ENCODE measurements at regions not wholly inside any gene's neighbourhood (a gene's known extent, or its start where the extent isn't known, plus 50 kb on each side); places are given as distances from the start of the nearest gene placed in this dataset.

GRCh38 chr22:22069450-22070370, 87.1 kb upstream of the TOP3B start:
- in situ Hi-C loops (cut with HindIII; ENCODE audit: low pct_ligation_motif_present, low sequenced_read_pairs) = no loop called here
- Histone ChIP-seq H3K4me3 (ENCODE audit: low read depth, low read length) (no peak overlapping the region), H3K36me3 (replicated peaks) (no peaks in the 10 kb centered on the region), H3K27ac (no peak overlapping the region), H3K27me3 (replicated peaks) (peaks cover 28% of the 10 kb centered on the region)
- DNase-seq = no peak
- TF ChIP-seq CTCF (IDR thresholded peaks at IDR 0.05; ENCODE audit: low read depth, low read length, missing control alignments) = no peak

DNA sequence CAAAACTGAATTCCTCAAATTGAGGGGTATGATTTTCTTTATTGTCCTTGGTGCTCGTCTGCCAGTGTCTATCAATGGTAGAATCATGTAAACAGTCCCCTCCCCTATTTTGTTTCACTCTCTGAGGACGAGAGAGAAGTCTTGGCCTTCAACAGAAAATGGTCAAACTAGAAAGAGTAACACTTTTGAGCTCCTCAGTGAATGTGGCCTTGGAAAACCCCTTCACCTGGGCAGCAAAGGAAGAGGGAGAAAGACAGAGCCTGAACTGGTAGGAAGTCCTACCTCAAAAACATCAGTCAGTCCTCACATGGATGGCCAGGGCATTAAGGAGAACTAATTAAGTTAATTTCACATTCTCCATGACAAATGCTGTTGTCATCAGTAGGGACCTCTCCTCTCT, 86.1 kb upstream of the TOP3B start:
- H3K27me3 ChIP-seq (replicated peaks) = peaks cover 21% of the 10 kb centered on the region

DNA sequence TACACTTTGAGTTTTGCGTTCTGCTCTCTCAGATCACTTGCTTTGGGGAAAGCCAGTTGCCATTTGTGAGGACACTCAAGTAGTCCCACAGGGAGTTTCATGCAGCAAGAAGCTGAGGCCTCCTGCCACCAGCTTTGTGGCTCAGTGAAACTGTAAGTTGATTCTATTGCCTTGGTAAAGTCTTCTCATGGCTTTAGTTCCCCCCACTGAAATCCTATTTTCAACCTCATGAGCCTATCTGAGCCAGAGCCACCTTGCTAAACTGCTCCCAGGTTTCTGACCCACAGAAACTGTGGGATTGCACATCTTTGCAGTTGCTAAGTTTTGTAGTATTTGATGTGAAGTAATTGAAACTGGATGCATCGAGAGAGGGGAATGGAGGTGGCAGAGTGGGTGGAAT, 85.4 kb upstream of the TOP3B start:
- Histone ChIP-seq H3K36me3 (replicated peaks) (no peaks in the 10 kb centered on the region), H3K4me3 (ENCODE audit: low read depth, low read length) (no peak overlapping the region), H3K27ac (no peak overlapping the region), H3K27me3 (replicated peaks) (peaks cover 19% of the 10 kb centered on the region)
- in situ Hi-C loops (cut with HindIII; ENCODE audit: low pct_ligation_motif_present, low sequenced_read_pairs) = no loop called here
- TF ChIP-seq CTCF (IDR thresholded peaks at IDR 0.05; ENCODE audit: low read depth, low read length, missing control alignments) = no peak
- no peak for DNase-seq

More for the DNA sequence above, 86.1 kb upstream of the TOP3B start:
- no peak for DNase-seq
- in situ Hi-C loops (cut with HindIII; ENCODE audit: low pct_ligation_motif_present, low sequenced_read_pairs) = no loop called here
- H3K4me3 ChIP-seq (ENCODE audit: low read depth, low read length) = no peak overlapping the region
- no peaks in the 10 kb centered on the region for H3K36me3 ChIP-seq (replicated peaks)
- no peak for TF ChIP-seq CTCF (IDR thresholded peaks at IDR 0.05; ENCODE audit: low read depth, low read length, missing control alignments)
- H3K27ac ChIP-seq = no peak overlapping the region

- no peak overlapping the region for H3K27ac ChIP-seq
- in situ Hi-C loops (cut with HindIII; ENCODE audit: low pct_ligation_motif_present, low sequenced_read_pairs) = no loop called here
Measured at GRCh38 chr22:22067192-22067591, 84.6 kb upstream of the TOP3B start.

GRCh38 chr22:22064580-22064979, 82.0 kb upstream of the TOP3B start:
- TF ChIP-seq CTCF (IDR thresholded peaks at IDR 0.05; ENCODE audit: low read depth, low read length, missing control alignments) = no peak
- no peak overlapping the region for H3K4me3 ChIP-seq (ENCODE audit: low read depth, low read length)
- H3K27me3 ChIP-seq (replicated peaks) = peaks cover 14% of the 10 kb centered on the region
- H3K36me3 ChIP-seq (replicated peaks) = no peaks in the 10 kb centered on the region
- no peak for DNase-seq
- H3K27ac ChIP-seq = no peak overlapping the region
- in situ Hi-C loops (cut with HindIII; ENCODE audit: low pct_ligation_motif_present, low sequenced_read_pairs) = no loop called here

More at GRCh38 chr22:22067192-22067591, 84.6 kb upstream of the TOP3B start:
- peaks cover 20% of the 10 kb centered on the region for H3K27me3 ChIP-seq (replicated peaks)
- no peak for TF ChIP-seq CTCF (IDR thresholded peaks at IDR 0.05; ENCODE audit: low read depth, low read length, missing control alignments)
- DNase-seq = no peak
- H3K4me3 ChIP-seq (ENCODE audit: low read depth, low read length) = no peak overlapping the region
- no peaks in the 10 kb centered on the region for H3K36me3 ChIP-seq (replicated peaks)

Data from brain microvascular endothelial cell (primary cell).